ENCODE measurements at regions not wholly inside any gene's neighbourhood (a gene's known extent, or its start where the extent isn't known, plus 50 kb on each side); places are given as distances from the start of the nearest gene placed in this dataset.
A peak's percentile ranks its signal among the peaks of the same experiment; 100 is the strongest.
"Not testable (repeated sequence)": the region's sequence is repeated elsewhere in the genome, so short reads cannot be mapped to it uniquely, and the experiment has no call there.

- DNase-seq: no peak
- Histone ChIP-seq H3K4ac (ENCODE audit: low read depth, low read length) (peak overlapping the region; percentile 3), H3K4me1 (ENCODE audit: control insufficient read depth in 1 of 2, insufficient read depth in 2 of 2, low read length in 2 of 2) (peaks cover 0 to 8% of the 10 kb centered on the region in 2 experiments), H4K91ac (ENCODE audit: low read depth, low read length) (no peak overlapping the region), H2AK5ac (ENCODE audit: low read length) (no peak overlapping the region), H2BK5ac (ENCODE audit: low read depth, low read length, poor library complexity) (no peak overlapping the region), H2BK12ac (ENCODE audit: low read length) (no peak overlapping the region), H3K14ac (ENCODE audit: low read length) (no peak overlapping the region), H3K36me3 (ENCODE audit: control insufficient read depth in 1 of 2, insufficient read depth in 2 of 2, low read length in 2 of 2) (peaks cover 5 to 7% of the 10 kb centered on the region in 2 experiments), H3K27ac (ENCODE audit: low read depth, low read length) (no peak overlapping the region), H3K23ac (ENCODE audit: low read length) (no peak overlapping the region), H3K79me2 (ENCODE audit: control insufficient read depth, insufficient read depth, low read length, poor library complexity) (peaks cover 25% of the 10 kb centered on the region), H3K79me1 (ENCODE audit: low read length) (no peaks in the 10 kb centered on the region), H4K8ac (ENCODE audit: low read depth, low read length) (no peak overlapping the region), H4K12ac (ENCODE audit: low read depth, low read length) (no peak overlapping the region), H3K27me3 (ENCODE audit: insufficient read depth, low read length) (no peaks in the 10 kb centered on the region), H2BK120ac (ENCODE audit: insufficient read depth, low read length, poor library complexity) (no peak overlapping the region), H2AFZ (ENCODE audit: insufficient read depth, low read length, poor library complexity) (no peak overlapping the region), H3K9ac (ENCODE audit: low read length) (no peak overlapping the region), H3K4me3 (ENCODE audit: low read depth, low read length) (no peak overlapping the region), H3K9me3 (ENCODE audit: insufficient read depth, low read depth, low read length) (peaks cover 2% of the 10 kb centered on the region), H3K4me2 (ENCODE audit: low read length) (no peak overlapping the region), H3K18ac (ENCODE audit: low read length) (no peak overlapping the region)
- no CpG with 5 or more reads among the region's 2 CpGs for WGBS (ENCODE audit: extremely low coverage, insufficient coverage, insufficient read length)
Observed at GRCh38 chr21:14058566-14058965, 152.2 kb downstream of the LIPI start.

GRCh38 chr21:14057841-14058481, 152.8 kb downstream of the LIPI start:
- Histone ChIP-seq H3K79me2 (ENCODE audit: control insufficient read depth, insufficient read depth, low read length, poor library complexity) (peaks cover 25% of the 10 kb centered on the region), H3K4ac (ENCODE audit: low read depth, low read length) (peak overlapping the region; percentile 5)
- not testable (repeated sequence) for H2AK5ac ChIP-seq (ENCODE audit: low read length); DNase-seq; H3K9me3 ChIP-seq (ENCODE audit: insufficient read depth, low read depth, low read length); H3K79me1 ChIP-seq (ENCODE audit: low read length); H3K4me3 ChIP-seq (ENCODE audit: low read depth, low read length); H3K27me3 ChIP-seq (ENCODE audit: insufficient read depth, low read length); H2AFZ ChIP-seq (ENCODE audit: insufficient read depth, low read length, poor library complexity); H4K91ac ChIP-seq (ENCODE audit: low read depth, low read length); H2BK120ac ChIP-seq (ENCODE audit: insufficient read depth, low read length, poor library complexity); H3K27ac ChIP-seq (ENCODE audit: low read depth, low read length); H3K36me3 ChIP-seq (ENCODE audit: control insufficient read depth in 1 of 2, insufficient read depth in 2 of 2, low read length in 2 of 2); H3K4me2 ChIP-seq (ENCODE audit: low read length); H3K9ac ChIP-seq (ENCODE audit: low read length); H3K14ac ChIP-seq (ENCODE audit: low read length); H4K8ac ChIP-seq (ENCODE audit: low read depth, low read length); H4K12ac ChIP-seq (ENCODE audit: low read depth, low read length); H3K18ac ChIP-seq (ENCODE audit: low read length); H3K23ac ChIP-seq (ENCODE audit: low read length); H2BK12ac ChIP-seq (ENCODE audit: low read length); H3K4me1 ChIP-seq (ENCODE audit: control insufficient read depth in 1 of 2, insufficient read depth in 2 of 2, low read length in 2 of 2); H2BK5ac ChIP-seq (ENCODE audit: low read depth, low read length, poor library complexity)
- WGBS (ENCODE audit: extremely low coverage, insufficient coverage, insufficient read length): no CpG with 5 or more reads among the region's 10 CpGs

GRCh38 chr21:14057313-14057712, 153.4 kb downstream of the LIPI start:
- no peak overlapping the region for H2BK12ac ChIP-seq (ENCODE audit: low read length)
- WGBS (ENCODE audit: extremely low coverage, insufficient coverage, insufficient read length): no CpG with 5 or more reads among the region's 4 CpGs
- H4K91ac ChIP-seq (ENCODE audit: low read depth, low read length): no peak overlapping the region
- H3K18ac ChIP-seq (ENCODE audit: low read length): no peak overlapping the region
- no peak overlapping the region for H3K4me2 ChIP-seq (ENCODE audit: low read length)
- H3K27ac ChIP-seq (ENCODE audit: low read depth, low read length): no peak overlapping the region
- H3K27me3 ChIP-seq (ENCODE audit: insufficient read depth, low read length): no peaks in the 10 kb centered on the region
- H3K79me2 ChIP-seq (ENCODE audit: control insufficient read depth, insufficient read depth, low read length, poor library complexity): peaks cover 25% of the 10 kb centered on the region
- no peak overlapping the region for H3K4me3 ChIP-seq (ENCODE audit: low read depth, low read length)
- no peak overlapping the region for H2BK120ac ChIP-seq (ENCODE audit: insufficient read depth, low read length, poor library complexity)
- H2AFZ ChIP-seq (ENCODE audit: insufficient read depth, low read length, poor library complexity): no peak overlapping the region
- peaks cover 0 to 8% of the 10 kb centered on the region in 2 experiments for H3K4me1 ChIP-seq (ENCODE audit: control insufficient read depth in 1 of 2, insufficient read depth in 2 of 2, low read length in 2 of 2)
- peak overlapping the region; percentile 5 for H3K4ac ChIP-seq (ENCODE audit: low read depth, low read length)
- no peak overlapping the region for H4K8ac ChIP-seq (ENCODE audit: low read depth, low read length)
- H3K79me1 ChIP-seq (ENCODE audit: low read length): no peaks in the 10 kb centered on the region
- peaks cover 4 to 5% of the 10 kb centered on the region in 2 experiments for H3K36me3 ChIP-seq (ENCODE audit: control insufficient read depth in 1 of 2, insufficient read depth in 2 of 2, low read length in 2 of 2)
- no peak overlapping the region for H3K14ac ChIP-seq (ENCODE audit: low read length)
- no peak overlapping the region for H3K23ac ChIP-seq (ENCODE audit: low read length)
- peaks cover 2% of the 10 kb centered on the region for H3K9me3 ChIP-seq (ENCODE audit: insufficient read depth, low read depth, low read length)
- no peak overlapping the region for H2AK5ac ChIP-seq (ENCODE audit: low read length)
- H3K9ac ChIP-seq (ENCODE audit: low read length): no peak overlapping the region
- DNase-seq: no peak
- H2BK5ac ChIP-seq (ENCODE audit: low read depth, low read length, poor library complexity): no peak overlapping the region
- no peak overlapping the region for H4K12ac ChIP-seq (ENCODE audit: low read depth, low read length)

GRCh38 chr21:14056771-14057191, 154.0 kb downstream of the LIPI start:
- Histone ChIP-seq H2BK5ac (ENCODE audit: low read depth, low read length, poor library complexity) (no peak overlapping the region), H3K4me3 (ENCODE audit: low read depth, low read length) (peak overlapping the region; percentile 43)
- no CpG with 5 or more reads among the region's 9 CpGs for WGBS (ENCODE audit: extremely low coverage, insufficient coverage, insufficient read length)

More at GRCh38 chr21:14056771-14057191, 154.0 kb downstream of the LIPI start:
- no peak overlapping the region for H4K91ac ChIP-seq (ENCODE audit: low read depth, low read length)
- H2BK12ac ChIP-seq (ENCODE audit: low read length): no peak overlapping the region
- DNase-seq: no peak
- no peak overlapping the region for H3K4me2 ChIP-seq (ENCODE audit: low read length)
- peaks cover 2 to 5% of the 10 kb centered on the region in 2 experiments for H3K36me3 ChIP-seq (ENCODE audit: control insufficient read depth in 1 of 2, insufficient read depth in 2 of 2, low read length in 2 of 2)
- H2AK5ac ChIP-seq (ENCODE audit: low read length): no peak overlapping the region
- H3K79me2 ChIP-seq (ENCODE audit: control insufficient read depth, insufficient read depth, low read length, poor library complexity): peaks cover 23% of the 10 kb centered on the region
- H3K4ac ChIP-seq (ENCODE audit: low read depth, low read length): peak overlapping the region; percentile 35
- no peak overlapping the region for H2AFZ ChIP-seq (ENCODE audit: insufficient read depth, low read length, poor library complexity)
- H3K27ac ChIP-seq (ENCODE audit: low read depth, low read length): no peak overlapping the region
- no peak overlapping the region for H3K18ac ChIP-seq (ENCODE audit: low read length)
- H3K23ac ChIP-seq (ENCODE audit: low read length): peak overlapping the region; percentile 69
- no peak overlapping the region for H2BK120ac ChIP-seq (ENCODE audit: insufficient read depth, low read length, poor library complexity)
- peaks cover 0 to 8% of the 10 kb centered on the region in 2 experiments for H3K4me1 ChIP-seq (ENCODE audit: control insufficient read depth in 1 of 2, insufficient read depth in 2 of 2, low read length in 2 of 2)
- no peak overlapping the region for H3K14ac ChIP-seq (ENCODE audit: low read length)
- no peak overlapping the region for H4K12ac ChIP-seq (ENCODE audit: low read depth, low read length)
- no peaks in the 10 kb centered on the region for H3K79me1 ChIP-seq (ENCODE audit: low read length)
- no peaks in the 10 kb centered on the region for H3K27me3 ChIP-seq (ENCODE audit: insufficient read depth, low read length)
- peaks cover 2% of the 10 kb centered on the region for H3K9me3 ChIP-seq (ENCODE audit: insufficient read depth, low read depth, low read length)
- H3K9ac ChIP-seq (ENCODE audit: low read length): no peak overlapping the region
- no peak overlapping the region for H4K8ac ChIP-seq (ENCODE audit: low read depth, low read length)

Measured in trophoblast cell (in vitro differentiated cells and primary cell).